RWPE2 (cell line): ENCODE measurements at regions not wholly inside any gene's neighbourhood (a gene's known extent, or its start where the extent isn't known, plus 50 kb on each side); places are given as distances from the start of the nearest gene placed in this dataset.

Experiments used
- ATAC-seq: fragments of 200-7000 bp; cut with Tn5 transposase; 3 replicates; pipeline ENCODE4 v1.9.1; 2021; ENCODE audit warnings: low read depth
- DNase-seq: peaks from one replicate; pipeline ENCODE4 v3.0.0-alpha.2; 2020; ENCODE audit warnings: low spot score
- H3K27ac ChIP-seq: fragments of 450-650 bp; 2 replicates; pipeline ENCODE4 v1.5.1; 2017; ENCODE audit warnings: mild to moderate bottlenecking; ENCODE audit not compliant: poor library complexity, severe bottlenecking
- H3K27me3 ChIP-seq: fragments of 250-450 bp; sonication (Bioruptor Pico); 2 replicates; pipeline ENCODE4 v1.5.1; 2021; ENCODE audit warnings: mild to moderate bottlenecking, moderate library complexity; ENCODE audit not compliant: insufficient read depth, poor library complexity, severe bottlenecking
- H3K36me3 ChIP-seq: fragments of 250-450 bp; sonication (Bioruptor Pico); 2 replicates; pipeline ENCODE4 v1.5.1; 2020; ENCODE audit warnings: low read depth, mild to moderate bottlenecking, moderate library complexity
- H3K4me1 ChIP-seq: fragments of 250-450 bp; sonication (Bioruptor Pico); 2 replicates; pipeline ENCODE4 v1.5.1; 2021; ENCODE audit warnings: mild to moderate bottlenecking, moderate library complexity; ENCODE audit not compliant: insufficient read depth, poor library complexity, severe bottlenecking
- H3K4me3 ChIP-seq: fragments of 250-450 bp; sonication (Bioruptor Pico); 2 replicates; pipeline ENCODE4 v1.5.1; 2021; ENCODE audit warnings: mild to moderate bottlenecking, moderate library complexity; ENCODE audit not compliant: severe bottlenecking
- H3K9me3 ChIP-seq: fragments of 250-450 bp; sonication (Bioruptor Pico); 2 replicates; pipeline ENCODE4 v1.5.1; 2021; ENCODE audit warnings: mild to moderate bottlenecking, moderate library complexity; ENCODE audit not compliant: severe bottlenecking
- CTCF ChIP-seq: fragments of 450-650 bp; IDR thresholded peaks from one replicate; pipeline ENCODE4 v1.5.1; 2017; ENCODE audit warnings: mild to moderate bottlenecking, moderate library complexity; ENCODE audit not compliant: poor library complexity, severe bottlenecking

- Histone ChIP-seq H3K4me3 (no peak overlapping the region), H3K36me3 (no peaks in the 10 kb centered on the region), H3K9me3 (no peaks in the 10 kb centered on the region), H3K4me1 (no peaks in the 10 kb centered on the region), H3K27me3 (no peaks in the 10 kb centered on the region), H3K27ac (no peak overlapping the region)
- no peak for DNase-seq
- TF ChIP-seq CTCF: peak; percentile 69
- peak; percentile 67 for ATAC-seq
These were observed 165.8 kb downstream of the EMP1 start for GRCh38 chr12:13362260-13362841.

GRCh38 chr12:13359636-13360035 is 163.1 kb downstream of the EMP1 start:
- no peak for TF ChIP-seq CTCF

GRCh38 chr12:13358391-13358905 is 161.9 kb downstream of the EMP1 start:
- Histone ChIP-seq H3K4me1 (no peaks in the 10 kb centered on the region), H3K9me3 (no peaks in the 10 kb centered on the region), H3K27me3 (no peaks in the 10 kb centered on the region), H3K27ac (no peak overlapping the region), H3K4me3 (no peak overlapping the region), H3K36me3 (no peaks in the 10 kb centered on the region)
- TF ChIP-seq CTCF: no peak
- no peak for DNase-seq
- no peak for ATAC-seq

More at GRCh38 chr12:13359636-13360035, 163.1 kb downstream of the EMP1 start:
- Histone ChIP-seq H3K4me3 (no peak overlapping the region), H3K27ac (no peak overlapping the region), H3K36me3 (no peaks in the 10 kb centered on the region), H3K9me3 (no peaks in the 10 kb centered on the region), H3K4me1 (no peaks in the 10 kb centered on the region), H3K27me3 (no peaks in the 10 kb centered on the region)
- no peak for ATAC-seq
- DNase-seq: no peak

- no peak overlapping the region for H3K4me3 ChIP-seq
- H3K9me3 ChIP-seq: no peaks in the 10 kb centered on the region
- H3K27me3 ChIP-seq: no peaks in the 10 kb centered on the region
- H3K4me1 ChIP-seq: no peaks in the 10 kb centered on the region
- ATAC-seq: no peak
- no peak overlapping the region for H3K27ac ChIP-seq
- H3K36me3 ChIP-seq: no peaks in the 10 kb centered on the region
- no peak for DNase-seq
- no peak for TF ChIP-seq CTCF
These were observed 154.4 kb downstream of the EMP1 start for GRCh38 chr12:13350946-13351345.

- Histone ChIP-seq H3K4me1 (no peaks in the 10 kb centered on the region), H3K36me3 (no peaks in the 10 kb centered on the region), H3K4me3 (no peak overlapping the region), H3K9me3 (no peaks in the 10 kb centered on the region), H3K27me3 (no peaks in the 10 kb centered on the region), H3K27ac (no peak overlapping the region)
- no peak for TF ChIP-seq CTCF
- no peak for DNase-seq
- no peak for ATAC-seq
These were observed 153.9 kb downstream of the EMP1 start for GRCh38 chr12:13350381-13350780.
